BJ (cell line): ENCODE measurements at regions not wholly inside any gene's neighbourhood (a gene's known extent, or its start where the extent isn't known, plus 50 kb on each side); places are given as distances from the start of the nearest gene placed in this dataset.

Experiments
- CTCF ChIA-PET: fragments of 350-600 bp; formaldehyde crosslinking; extraction: SDS; loops from one replicate; lab custom pipeline; 2021; ENCODE audit warnings: antibody characterized with exemption, inconsistent platforms; lab: Yijun Ruan, JAX
- POLR2A ChIA-PET: fragments of 300-600 bp; sonication (Branson Sonifier 250); formaldehyde crosslinking; extraction: SDS; loops from one replicate; lab custom pipeline; 2021; ENCODE audit warnings: antibody characterized with exemption; lab: Charles Lee
- DNase-seq: peaks from one replicate; pipeline ENCODE4 v3.0.0-alpha.2; 2011; ENCODE audit warnings: low read depth
- H3K27me3 ChIP-seq: 2 replicates; pipeline ENCODE4 v1.6.0; 2011; ENCODE audit warnings: low read length; ENCODE audit not compliant: control insufficient read depth, insufficient read depth
- H3K36me3 ChIP-seq: 2 replicates; pipeline ENCODE4 v1.5.1; 2011; ENCODE audit warnings: low read length; ENCODE audit not compliant: control insufficient read depth, insufficient read depth
- H3K4me3 ChIP-seq: 2 replicates; pipeline ENCODE4 v1.5.1; 2011; ENCODE audit warnings: low read depth, mild to moderate bottlenecking, control low read depth, low read length
- TF ChIP-seq, protein P1 (sequence below): IDR thresholded peaks from 2 replicates; pipeline ENCODE4 v1.5.1; 2011; ENCODE audit warnings: low read depth, mild to moderate bottlenecking, control low read depth, inconsistent platforms, low read length, moderate library complexity; ENCODE audit not compliant: insufficient read depth

DNA sequence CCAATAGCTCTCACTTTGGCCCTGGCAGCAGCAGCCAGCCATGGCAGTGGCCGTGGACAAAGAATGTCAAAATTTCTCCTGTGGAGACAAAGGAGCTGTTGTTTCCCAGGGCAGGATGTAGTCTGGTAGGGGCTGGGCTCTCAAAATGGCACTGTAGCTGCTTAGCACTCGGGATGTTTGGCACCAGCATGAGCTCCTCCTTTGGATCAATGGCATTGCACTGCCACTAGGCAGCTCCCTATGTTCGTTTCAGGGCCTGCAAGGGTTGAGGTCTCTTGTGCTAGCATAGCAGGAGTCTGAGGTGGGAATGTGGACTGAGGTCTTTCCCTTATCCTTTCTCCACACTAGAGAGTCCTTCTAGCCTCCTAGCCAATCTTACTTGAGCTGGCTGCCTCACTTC is 948.8 kb upstream of the FAM98A start:
- no peaks in the 10 kb centered on the region for H3K36me3 ChIP-seq
- ChIA-PET CTCF (no interaction called here), POLR2A (no interaction called here)
- TF ChIP-seq, protein P1, sequence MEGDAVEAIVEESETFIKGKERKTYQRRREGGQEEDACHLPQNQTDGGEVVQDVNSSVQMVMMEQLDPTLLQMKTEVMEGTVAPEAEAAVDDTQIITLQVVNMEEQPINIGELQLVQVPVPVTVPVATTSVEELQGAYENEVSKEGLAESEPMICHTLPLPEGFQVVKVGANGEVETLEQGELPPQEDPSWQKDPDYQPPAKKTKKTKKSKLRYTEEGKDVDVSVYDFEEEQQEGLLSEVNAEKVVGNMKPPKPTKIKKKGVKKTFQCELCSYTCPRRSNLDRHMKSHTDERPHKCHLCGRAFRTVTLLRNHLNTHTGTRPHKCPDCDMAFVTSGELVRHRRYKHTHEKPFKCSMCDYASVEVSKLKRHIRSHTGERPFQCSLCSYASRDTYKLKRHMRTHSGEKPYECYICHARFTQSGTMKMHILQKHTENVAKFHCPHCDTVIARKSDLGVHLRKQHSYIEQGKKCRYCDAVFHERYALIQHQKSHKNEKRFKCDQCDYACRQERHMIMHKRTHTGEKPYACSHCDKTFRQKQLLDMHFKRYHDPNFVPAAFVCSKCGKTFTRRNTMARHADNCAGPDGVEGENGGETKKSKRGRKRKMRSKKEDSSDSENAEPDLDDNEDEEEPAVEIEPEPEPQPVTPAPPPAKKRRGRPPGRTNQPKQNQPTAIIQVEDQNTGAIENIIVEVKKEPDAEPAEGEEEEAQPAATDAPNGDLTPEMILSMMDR = no peak
- no peak for DNase-seq
- no peak overlapping the region for H3K4me3 ChIP-seq
- H3K27me3 ChIP-seq = no peaks in the 10 kb centered on the region

DNA sequence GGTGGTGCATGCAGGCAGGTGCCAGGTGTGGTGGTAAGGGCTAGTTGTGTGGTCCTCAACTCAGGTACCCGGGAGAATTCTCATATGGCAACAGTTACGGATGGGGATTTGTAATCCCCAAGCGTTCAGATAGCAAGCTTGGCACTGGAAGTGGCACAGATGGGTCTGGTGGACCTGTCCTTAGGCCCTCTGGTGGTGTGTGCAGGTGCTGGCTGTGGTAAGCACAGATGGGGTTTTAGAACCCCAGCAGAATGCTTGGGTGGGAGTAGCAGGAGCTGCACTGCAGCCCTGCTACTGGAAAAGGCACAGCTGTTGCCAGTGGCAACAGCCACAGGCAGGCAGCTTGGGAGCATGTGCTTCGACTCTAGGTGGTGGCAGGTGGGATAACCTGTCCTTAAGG is 948.2 kb upstream of the FAM98A start:
- no peak overlapping the region for H3K4me3 ChIP-seq
- CTCF ChIA-PET = no interaction called here
- H3K27me3 ChIP-seq = no peaks in the 10 kb centered on the region
- no peak for DNase-seq
- POLR2A ChIA-PET = no interaction called here
- no peaks in the 10 kb centered on the region for H3K36me3 ChIP-seq
- TF ChIP-seq, protein P1 = no peak

- TF ChIP-seq, protein P1 = no peak
- Histone ChIP-seq H3K36me3 (no peaks in the 10 kb centered on the region), H3K4me3 (no peak overlapping the region), H3K27me3 (no peaks in the 10 kb centered on the region)
- DNase-seq = no peak
- POLR2A ChIA-PET = no interaction called here
- CTCF ChIA-PET = no interaction called here
Observed at GRCh38 chr2:34545486-34546136, 946.5 kb upstream of the FAM98A start.

DNA sequence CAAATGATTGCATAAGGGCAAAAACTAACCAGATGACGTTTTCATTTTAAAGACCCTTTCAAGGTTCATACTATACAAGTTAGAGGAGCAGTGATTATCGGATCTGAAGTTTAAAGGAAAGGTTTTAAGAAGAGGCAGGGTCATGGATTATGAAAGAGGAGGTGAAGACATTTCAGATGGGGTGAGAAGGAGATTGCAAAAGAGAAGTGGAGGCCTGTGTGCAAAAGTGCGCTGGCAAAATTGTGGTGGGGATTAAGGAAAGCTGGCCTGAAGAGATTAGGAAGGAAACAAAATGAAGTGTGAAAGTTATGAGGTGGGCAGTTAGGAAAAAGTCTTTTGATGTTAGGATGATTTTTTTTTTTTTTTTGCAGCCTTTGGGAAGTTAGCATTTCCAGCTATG is 935.7 kb upstream of the FAM98A start:
- DNase-seq = no peak
- TF ChIP-seq, protein P1 = no peak
- no peak overlapping the region for H3K4me3 ChIP-seq
- POLR2A ChIA-PET = no interaction called here
- no peaks in the 10 kb centered on the region for H3K36me3 ChIP-seq
- no peaks in the 10 kb centered on the region for H3K27me3 ChIP-seq
- CTCF ChIA-PET = interaction anchor here (0.5 kb wide), 1 partner anchor 103 kb away, joined by 3 read pairs; no protein-coding TSS in a partner anchor

DNA sequence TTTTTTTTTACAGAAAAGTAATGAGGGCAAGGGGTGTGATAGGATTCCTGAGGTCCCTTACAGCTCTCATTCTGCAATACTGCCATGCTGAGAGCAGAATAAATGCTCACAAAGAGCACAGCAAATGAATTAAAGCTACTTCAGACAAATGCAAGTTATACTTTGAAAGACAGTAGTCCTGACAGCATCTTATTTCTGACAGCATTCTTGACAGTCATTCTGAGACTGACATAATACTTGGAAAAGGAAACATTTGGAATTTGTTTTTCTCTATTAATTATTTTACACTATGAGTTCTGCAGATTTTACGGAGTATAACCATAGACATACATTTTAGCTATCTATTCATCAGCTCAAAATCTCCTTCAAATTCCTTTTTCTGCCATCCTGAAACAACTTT is 935.2 kb upstream of the FAM98A start:
- ChIA-PET CTCF (no interaction called here), POLR2A (no interaction called here)
- Histone ChIP-seq H3K27me3 (no peaks in the 10 kb centered on the region), H3K36me3 (no peaks in the 10 kb centered on the region), H3K4me3 (no peak overlapping the region)
- TF ChIP-seq, protein P1 = no peak
- DNase-seq = no peak
